ENCODE measurements at regions not wholly inside any gene's neighbourhood (a gene's known extent, or its start where the extent isn't known, plus 50 kb on each side); places are given as distances from the start of the nearest gene placed in this dataset.
"Not testable (repeated sequence)": the region's sequence is repeated elsewhere in the genome, so short reads cannot be mapped to it uniquely, and the experiment has no call there.

GRCh38 chr3:162956711-162957110 is 1460.1 kb downstream of the OTOL1 start:
- TF ChIP-seq CTCF (IDR thresholded peaks at IDR 0.05; ENCODE audit: insufficient read depth, low read depth, low read length, missing control alignments), result no peak
- no peak for DNase-seq (ENCODE audit: low read depth)
- H3K4me3 ChIP-seq (ENCODE audit: low read depth, low read length), result no peak overlapping the region

- no peak overlapping the region for H3K4me3 ChIP-seq (ENCODE audit: low read depth, low read length)
- no peak for DNase-seq (ENCODE audit: low read depth)
- no peak for TF ChIP-seq CTCF (IDR thresholded peaks at IDR 0.05; ENCODE audit: insufficient read depth, low read depth, low read length, missing control alignments)
Observed at GRCh38 chr3:162960269-162960668, 1463.7 kb downstream of the OTOL1 start.

GRCh38 chr3:162970292-162970691 is 1473.7 kb downstream of the OTOL1 start:
- no peak for DNase-seq (ENCODE audit: low read depth)
- H3K4me3 ChIP-seq (ENCODE audit: low read depth, low read length), result no peak overlapping the region
- TF ChIP-seq CTCF (IDR thresholded peaks at IDR 0.05; ENCODE audit: insufficient read depth, low read depth, low read length, missing control alignments), result no peak

GRCh38 chr3:162971715-162972114 is 1475.1 kb downstream of the OTOL1 start:
- TF ChIP-seq CTCF (IDR thresholded peaks at IDR 0.05; ENCODE audit: insufficient read depth, low read depth, low read length, missing control alignments), result no peak
- H3K4me3 ChIP-seq (ENCODE audit: low read depth, low read length), result no peak overlapping the region
- no peak for DNase-seq (ENCODE audit: low read depth)

GRCh38 chr3:162973428-162973917 is 1476.9 kb downstream of the OTOL1 start:
- no peak for TF ChIP-seq CTCF (IDR thresholded peaks at IDR 0.05; ENCODE audit: insufficient read depth, low read depth, low read length, missing control alignments)
- no peak overlapping the region for H3K4me3 ChIP-seq (ENCODE audit: low read depth, low read length)
- DNase-seq (ENCODE audit: low read depth), result no peak

- no peak for DNase-seq (ENCODE audit: low read depth)
- no peak overlapping the region for H3K4me3 ChIP-seq (ENCODE audit: low read depth, low read length)
- no peak for TF ChIP-seq CTCF (IDR thresholded peaks at IDR 0.05; ENCODE audit: insufficient read depth, low read depth, low read length, missing control alignments)
Observed at GRCh38 chr3:162978136-162978535, 1481.5 kb downstream of the OTOL1 start.

GRCh38 chr3:162984746-162985145 is 1488.1 kb downstream of the OTOL1 start:
- no peak overlapping the region for H3K4me3 ChIP-seq (ENCODE audit: low read depth, low read length)
- TF ChIP-seq CTCF (IDR thresholded peaks at IDR 0.05; ENCODE audit: insufficient read depth, low read depth, low read length, missing control alignments), result no peak
- no peak for DNase-seq (ENCODE audit: low read depth)

- DNase-seq (ENCODE audit: low read depth); H3K4me3 ChIP-seq (ENCODE audit: low read depth, low read length): not testable (repeated sequence)
Observed at GRCh38 chr3:162987085-162987794, 1490.6 kb downstream of the OTOL1 start.

Measured in GM12865 (cell line).